HT-29 (cell line): ENCODE measurements at regions not wholly inside any gene's neighbourhood (a gene's known extent, or its start where the extent isn't known, plus 50 kb on each side); places are given as distances from the start of the nearest gene placed in this dataset.

Source experiments
- DNase-seq: peaks from one replicate; pipeline ENCODE4 v3.0.0-alpha.2; 2015; ENCODE audit warnings: low spot score

DNA sequence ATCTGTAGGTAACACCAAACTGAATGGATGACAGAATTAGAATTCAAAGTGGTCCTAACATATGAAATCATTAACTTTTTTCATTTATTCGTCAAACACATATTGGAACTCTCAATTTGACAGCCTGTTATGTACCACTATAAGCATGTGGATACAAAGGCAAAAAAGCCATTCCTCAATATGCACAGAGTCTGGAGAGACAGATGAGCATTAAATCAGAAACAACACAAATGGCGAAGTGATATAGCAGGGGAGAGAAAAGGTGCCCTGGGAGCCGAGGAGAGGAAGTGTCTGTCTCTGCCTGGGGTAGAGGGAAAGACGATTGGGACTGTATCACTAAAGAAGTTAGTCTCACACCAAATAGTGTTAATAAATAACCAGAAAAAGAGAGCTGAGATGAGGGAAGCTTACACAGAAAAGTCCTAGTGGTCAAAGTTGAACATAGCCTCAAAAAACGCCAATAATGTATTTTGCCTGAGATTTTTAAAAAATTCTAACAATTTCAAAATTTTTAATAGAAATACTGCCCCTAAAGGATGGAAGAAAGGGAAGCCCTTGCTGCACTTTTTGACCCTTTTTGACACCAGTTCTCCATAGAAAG lies 417.5 kb downstream of the TUSC7 start:
- peak; percentile 17 for DNase-seq

- DNase-seq, result no peak
These were observed 418.6 kb downstream of the TUSC7 start for GRCh38 chr3:117128133-117128532.

DNA sequence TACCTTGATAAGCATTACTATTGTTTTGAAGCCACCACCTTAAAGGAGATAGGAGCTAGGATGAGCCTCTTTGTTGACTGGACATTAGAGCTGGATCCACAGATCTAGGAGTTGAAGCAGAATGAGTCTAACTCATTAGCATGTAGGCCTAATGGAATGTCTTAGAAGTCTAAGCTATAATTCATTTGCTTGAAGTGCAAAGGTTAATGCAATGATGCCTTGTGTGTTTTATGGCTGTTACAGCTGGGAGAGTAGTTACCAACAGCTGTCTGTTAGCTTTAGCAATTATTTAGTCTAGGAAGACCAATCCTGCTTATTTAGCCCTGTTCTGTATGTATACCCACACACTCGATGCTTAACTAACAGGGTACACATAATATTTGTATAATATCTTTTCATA lies 419.3 kb downstream of the TUSC7 start:
- DNase-seq, result no peak

GRCh38 chr3:117129516-117129915 lies 419.9 kb downstream of the TUSC7 start:
- no peak for DNase-seq

- DNase-seq, result no peak
These were observed 420.6 kb downstream of the TUSC7 start for GRCh38 chr3:117130222-117130621.

DNA sequence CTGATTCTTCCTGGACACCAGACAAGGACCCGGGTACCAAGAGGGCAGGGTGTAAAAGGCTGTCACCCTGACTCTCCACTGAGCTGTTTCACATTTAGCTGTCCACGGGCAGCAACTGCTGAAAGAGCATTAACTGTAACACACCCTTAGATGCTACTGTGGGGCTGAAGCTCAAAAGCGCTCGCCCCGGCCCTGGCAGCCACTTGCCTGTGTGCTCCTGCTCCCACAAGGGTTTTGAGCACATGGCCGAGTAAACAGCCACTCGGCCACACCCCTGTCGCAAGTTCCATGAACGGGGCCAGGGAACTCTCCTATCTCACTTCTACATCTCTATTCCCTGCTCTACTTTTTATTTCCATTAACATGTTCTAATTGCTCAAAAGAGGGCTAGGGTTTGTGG lies 421.7 kb downstream of the TUSC7 start:
- DNase-seq, result no peak

DNA sequence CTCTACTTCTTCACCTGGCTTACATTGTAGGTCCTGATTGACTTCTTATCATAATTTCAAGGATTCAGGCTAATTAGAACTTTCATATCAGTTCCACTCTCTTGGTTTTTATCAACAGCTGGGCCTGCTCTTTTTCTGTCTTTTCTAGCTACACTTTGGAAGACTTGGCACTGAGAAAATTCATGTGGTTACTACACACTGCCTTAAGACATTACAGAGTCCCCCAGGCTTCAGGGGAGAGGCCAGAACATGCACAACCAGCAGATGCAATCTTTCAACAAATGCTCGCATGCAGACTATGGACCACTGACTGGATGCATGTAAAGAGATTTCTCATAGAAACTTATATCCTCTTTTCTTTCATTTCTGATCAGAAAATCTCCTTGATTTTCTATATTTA lies 423.5 kb downstream of the TUSC7 start:
- no peak for DNase-seq

- no peak for DNase-seq
These were observed 425.6 kb downstream of the TUSC7 start for GRCh38 chr3:117135207-117135606.

DNA sequence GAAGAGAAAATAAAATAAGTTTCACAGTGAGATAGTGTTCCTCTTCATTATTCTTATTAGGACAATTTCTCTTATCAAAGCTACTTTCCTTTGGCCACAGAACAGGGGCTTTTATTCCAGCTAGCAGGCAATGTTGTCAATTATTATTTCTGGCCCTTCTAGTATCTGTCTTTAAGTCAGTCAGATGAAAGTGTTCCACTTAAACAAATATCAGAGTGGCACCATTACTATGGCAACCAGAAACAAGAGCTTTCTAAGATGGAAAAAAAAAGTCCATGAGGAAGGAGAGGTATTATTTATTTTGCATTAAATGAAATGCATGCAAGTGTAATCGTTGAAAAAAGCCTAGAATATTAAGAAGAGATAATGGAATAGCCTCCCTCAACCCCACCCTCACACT lies 426.4 kb downstream of the TUSC7 start:
- no peak for DNase-seq

- no peak for DNase-seq
These were observed 427.5 kb downstream of the TUSC7 start for GRCh38 chr3:117137065-117137464.

- no peak for DNase-seq
These were observed 430.1 kb downstream of the TUSC7 start for GRCh38 chr3:117139681-117140080.

GRCh38 chr3:117141812-117142211 lies 432.2 kb downstream of the TUSC7 start:
- DNase-seq, result no peak

DNA sequence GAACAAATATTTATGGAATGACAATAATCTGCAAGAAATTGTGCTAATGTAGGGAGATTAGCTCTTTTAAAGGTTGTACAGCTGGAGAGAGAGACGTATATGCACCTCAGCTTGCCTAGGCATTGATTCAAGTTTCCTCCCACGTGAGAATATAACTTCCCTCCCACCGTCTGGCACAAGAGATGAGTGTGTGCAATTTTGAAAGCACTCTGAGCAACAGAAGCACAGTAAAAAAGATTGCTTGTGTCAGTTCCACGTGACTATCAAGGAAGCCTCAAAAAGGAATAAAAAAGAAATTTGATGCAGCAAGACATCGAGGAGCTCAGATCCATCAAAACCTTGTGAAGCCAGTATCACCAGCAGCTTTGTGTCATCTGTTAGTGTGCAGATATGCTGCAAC lies 435.3 kb downstream of the TUSC7 start:
- no peak for DNase-seq

DNA sequence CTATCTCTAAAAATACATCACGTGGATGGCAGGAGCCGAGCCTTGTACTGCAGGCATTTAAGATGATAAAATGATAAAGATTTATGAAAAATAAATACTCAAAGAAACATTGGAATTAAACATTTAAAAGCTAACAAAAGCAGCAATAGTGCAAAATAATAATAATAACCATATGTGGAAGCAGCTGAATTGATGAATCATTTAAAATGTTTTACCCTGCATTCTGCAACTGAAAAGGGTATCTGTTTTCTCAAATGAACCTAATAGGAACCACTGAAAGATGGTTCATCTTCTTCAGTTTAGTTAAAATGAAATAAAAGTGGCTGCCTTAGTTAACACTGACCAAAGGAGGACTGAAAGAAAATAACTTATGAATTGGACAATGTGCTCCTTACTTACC lies 436.1 kb downstream of the TUSC7 start:
- no peak for DNase-seq

- no peak for DNase-seq
These were observed 437.0 kb downstream of the TUSC7 start for GRCh38 chr3:117146571-117146970.

GRCh38 chr3:117149584-117149983 lies 440.0 kb downstream of the TUSC7 start:
- no peak for DNase-seq

DNA sequence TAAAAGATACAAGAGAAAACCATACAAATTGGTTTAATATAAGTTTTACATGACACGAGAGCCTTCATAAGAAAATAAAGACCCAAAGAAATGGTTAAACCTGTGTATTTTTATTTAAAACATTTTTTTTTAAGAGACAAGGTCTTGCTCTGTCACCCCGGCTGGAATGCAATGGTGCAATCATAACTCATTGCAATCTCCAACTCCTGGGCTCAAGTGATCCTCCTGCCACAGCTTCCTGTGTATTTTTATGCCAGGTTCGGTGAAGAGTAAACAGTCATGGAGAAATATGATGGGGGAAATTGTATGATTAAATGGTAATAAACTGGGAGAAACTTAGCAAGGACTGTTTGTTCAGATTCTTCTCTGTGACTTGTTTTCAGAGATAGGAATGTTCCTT lies 441.0 kb downstream of the TUSC7 start:
- DNase-seq, result no peak

- no peak for DNase-seq
These were observed 450.6 kb downstream of the TUSC7 start for GRCh38 chr3:117160176-117160575.

DNA sequence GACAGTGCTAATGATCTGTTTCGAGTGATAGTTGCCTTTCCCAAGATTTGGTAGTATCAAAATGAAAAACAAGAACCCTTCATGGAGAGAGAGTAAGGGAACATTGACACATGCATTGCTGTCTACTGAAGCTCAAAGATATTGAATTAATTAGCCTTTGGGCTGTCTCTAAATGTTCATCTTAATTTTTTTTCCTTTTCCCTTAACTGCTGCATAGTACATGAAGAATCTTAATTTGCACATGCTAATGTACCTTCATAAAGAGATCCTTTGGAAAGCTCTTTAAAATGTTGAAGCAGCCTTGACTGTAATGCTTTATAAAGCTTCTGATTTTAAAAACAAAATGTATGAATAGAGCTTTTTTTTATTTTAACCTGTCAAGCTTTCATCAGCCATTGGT lies 452.2 kb downstream of the TUSC7 start:
- DNase-seq, result no peak

DNA sequence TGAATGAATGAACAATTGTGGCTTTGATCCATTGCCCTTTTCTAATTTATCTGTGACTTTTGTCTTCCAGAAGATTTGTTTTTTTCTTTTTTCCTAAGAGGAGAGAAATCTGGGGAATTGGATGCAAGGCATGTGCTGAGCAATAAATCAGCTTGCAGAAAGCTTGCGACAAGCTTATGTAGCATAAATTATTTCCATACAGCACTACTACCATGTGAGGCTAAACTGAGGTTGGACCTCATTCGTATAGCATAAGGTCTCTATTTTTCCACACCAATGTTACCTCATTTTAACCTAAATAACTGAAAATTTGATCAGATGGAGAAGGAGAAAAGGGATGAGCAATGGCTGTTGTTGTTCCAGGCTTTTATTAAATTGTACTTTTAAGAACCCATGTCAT lies 455.6 kb downstream of the TUSC7 start:
- DNase-seq, result no peak

GRCh38 chr3:117165601-117166051 lies 456.0 kb downstream of the TUSC7 start:
- no peak for DNase-seq

DNA sequence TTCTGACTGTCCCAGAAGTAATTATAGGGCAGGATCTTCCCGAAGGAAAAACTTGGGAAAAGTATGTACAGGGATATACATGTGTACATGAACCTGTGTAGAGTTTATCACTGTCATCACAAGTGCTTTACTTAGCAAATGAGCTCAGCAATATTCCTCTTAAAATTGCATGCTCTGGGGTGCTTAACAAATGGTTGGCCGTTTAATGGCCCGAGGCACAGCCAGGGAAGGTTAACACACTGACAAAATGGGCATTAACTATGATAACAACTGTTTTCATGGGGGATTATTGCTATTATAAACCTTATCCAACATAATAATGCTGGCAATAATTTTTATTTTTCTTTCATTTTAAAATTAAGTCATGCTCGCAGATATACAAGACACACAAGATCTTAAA lies 459.3 kb downstream of the TUSC7 start:
- DNase-seq, result no peak

DNA sequence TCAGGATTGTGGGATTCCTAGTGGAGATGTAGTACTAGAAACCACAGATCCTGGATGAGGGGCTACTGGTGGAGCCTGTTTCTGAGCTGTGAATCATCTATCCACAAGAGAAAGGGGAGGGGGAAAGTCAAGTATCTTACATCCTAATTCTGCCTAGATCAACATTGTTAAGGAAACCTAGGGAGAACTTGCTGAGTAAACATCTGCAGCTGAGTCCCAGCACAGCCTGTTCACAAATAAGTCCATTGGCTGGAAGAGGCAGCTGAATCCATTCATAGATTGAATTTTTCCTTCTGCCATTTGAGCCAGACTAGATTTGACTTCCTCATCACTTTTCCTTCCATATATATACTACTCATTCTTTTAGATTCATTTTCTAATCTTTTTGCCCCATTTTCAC lies 460.5 kb downstream of the TUSC7 start:
- DNase-seq, result no peak

DNA sequence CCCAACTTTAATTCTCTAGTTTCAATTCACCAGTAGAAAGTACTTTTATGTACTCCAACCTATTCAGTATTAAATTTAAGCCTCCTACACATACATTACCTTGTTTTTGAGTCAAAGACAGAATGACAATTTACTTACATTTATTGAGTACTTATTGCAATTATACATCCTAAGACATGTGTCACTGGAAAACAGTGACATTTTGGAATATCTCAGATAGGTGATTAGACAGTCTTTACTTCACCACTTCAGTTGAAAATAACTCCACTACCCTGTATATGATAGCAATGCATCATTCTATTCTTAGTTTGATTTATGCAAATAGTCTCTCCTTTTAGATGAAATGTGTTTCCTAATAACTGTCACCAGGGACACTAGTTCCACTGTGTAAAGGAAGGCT lies 461.5 kb downstream of the TUSC7 start:
- no peak for DNase-seq
